ENCODE measurements at regions not wholly inside any gene's neighbourhood (a gene's known extent, or its start where the extent isn't known, plus 50 kb on each side); places are given as distances from the start of the nearest gene placed in this dataset.

DNA sequence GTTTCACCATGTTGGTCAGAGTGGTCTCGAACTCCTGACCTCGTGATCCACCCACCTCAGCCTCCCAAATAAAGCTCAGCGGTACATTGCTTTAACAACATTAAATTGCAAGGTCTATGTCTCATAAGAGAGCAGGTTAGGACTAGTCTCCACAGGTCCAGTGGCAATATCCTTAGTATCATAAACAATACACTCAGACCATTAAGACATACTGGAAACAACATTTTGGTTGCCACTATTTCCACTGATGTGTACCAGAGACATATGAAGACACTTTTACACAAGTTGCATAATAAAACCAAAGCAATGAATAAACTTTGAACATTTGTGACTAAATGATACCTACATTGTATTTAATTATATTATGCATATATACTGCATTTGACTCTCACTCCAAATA lies 1130.0 kb downstream of the TSN start:
- Histone ChIP-seq H3K4me3 (no peak overlapping the region), H3K4me1 (no peaks in the 10 kb centered on the region), H3K9me3 (no peaks in the 10 kb centered on the region), H3K27ac (no peak overlapping the region), H3K36me3 (no peaks in the 10 kb centered on the region), H3K27me3 (no peaks in the 10 kb centered on the region)
- no peak for ATAC-seq
- TF ChIP-seq POLR2A (IDR thresholded peaks at IDR 0.05) (no peak), CTCF (IDR thresholded peaks at IDR 0.05) (no peak), POLR2AphosphoS5 (IDR thresholded peaks at IDR 0.05) (no peak), EP300 (IDR thresholded peaks at IDR 0.05) (no peak)
- WGBS, 2 donors (ENCODE audit: low coverage in 1 of 2): 83 to 88% methylated on average over 1 to 3 of the region's 3 CpGs

DNA sequence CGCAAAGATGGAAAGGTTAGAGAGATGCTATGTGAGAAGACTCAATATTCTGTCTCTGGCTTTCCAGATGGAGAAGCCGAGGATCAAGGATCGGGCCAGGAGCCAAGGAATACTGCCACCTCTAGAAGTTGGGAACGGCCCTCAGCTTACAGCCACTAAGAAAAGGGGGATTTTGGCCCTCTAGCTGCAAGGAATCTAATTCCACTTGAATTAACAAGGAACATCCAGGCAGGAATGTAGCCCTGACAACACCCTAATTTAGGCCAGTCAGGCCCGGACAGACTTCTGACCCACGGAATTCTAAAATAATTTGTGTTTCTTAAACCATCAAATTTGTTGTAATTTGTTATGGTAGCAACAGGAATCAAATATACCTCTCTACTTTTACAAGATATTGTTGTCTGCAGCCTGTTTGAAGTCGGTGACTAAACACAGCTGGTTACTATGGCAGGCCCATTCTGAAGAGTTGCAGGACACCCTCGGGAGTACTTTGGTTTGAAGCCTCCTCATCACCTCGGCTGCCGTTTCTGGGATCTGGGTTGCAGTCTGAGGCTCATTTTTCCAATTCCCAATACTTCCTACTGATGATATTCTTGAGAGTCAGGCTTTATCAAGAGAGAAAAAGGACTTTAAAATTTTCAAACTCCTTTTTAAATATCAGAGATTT lies 1131.2 kb downstream of the TSN start:
- Histone ChIP-seq H3K4me3 (no peak overlapping the region), H3K27me3 (no peaks in the 10 kb centered on the region), H3K9me3 (no peaks in the 10 kb centered on the region), H3K27ac (no peak overlapping the region), H3K36me3 (no peaks in the 10 kb centered on the region), H3K4me1 (no peaks in the 10 kb centered on the region)
- ATAC-seq: no peak
- 25 to 33% methylated on average over 6 to 10 of the region's 10 CpGs for WGBS, 2 donors (ENCODE audit: low coverage in 1 of 2)
- TF ChIP-seq EP300 (IDR thresholded peaks at IDR 0.05) (no peak), CTCF (IDR thresholded peaks at IDR 0.05) (no peak), POLR2A (IDR thresholded peaks at IDR 0.05) (no peak), POLR2AphosphoS5 (IDR thresholded peaks at IDR 0.05) (no peak)

DNA sequence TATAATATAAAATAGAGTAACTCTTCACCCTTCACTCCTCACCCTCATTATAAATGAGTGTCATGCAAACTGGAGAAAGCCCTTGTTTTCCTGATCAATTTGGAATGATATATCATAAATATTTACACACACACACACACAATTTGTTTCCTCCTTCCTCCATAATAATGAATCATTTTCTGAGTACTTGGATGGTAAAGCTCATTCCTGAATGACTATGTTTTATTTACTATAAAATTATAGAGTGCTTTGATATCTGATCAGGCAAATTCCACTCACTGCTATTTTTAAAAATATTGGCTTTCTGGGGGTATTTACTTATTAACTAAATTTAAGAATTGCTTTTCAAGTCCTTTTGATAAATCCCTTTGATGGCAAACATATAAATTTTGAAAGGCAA lies 1125.5 kb upstream of the CNTNAP5 start:
- TF ChIP-seq CTCF (IDR thresholded peaks at IDR 0.05): no peak
- TF ChIP-seq POLR2AphosphoS5 (IDR thresholded peaks at IDR 0.05): no peak
- no peak for TF ChIP-seq POLR2A (IDR thresholded peaks at IDR 0.05)
- TF ChIP-seq EP300 (IDR thresholded peaks at IDR 0.05): no peak
- Histone ChIP-seq H3K27ac (no peak overlapping the region), H3K4me3 (no peak overlapping the region), H3K36me3 (no peaks in the 10 kb centered on the region), H3K27me3 (no peaks in the 10 kb centered on the region), H3K9me3 (no peaks in the 10 kb centered on the region), H3K4me1 (no peaks in the 10 kb centered on the region)
- ATAC-seq: no peak

DNA sequence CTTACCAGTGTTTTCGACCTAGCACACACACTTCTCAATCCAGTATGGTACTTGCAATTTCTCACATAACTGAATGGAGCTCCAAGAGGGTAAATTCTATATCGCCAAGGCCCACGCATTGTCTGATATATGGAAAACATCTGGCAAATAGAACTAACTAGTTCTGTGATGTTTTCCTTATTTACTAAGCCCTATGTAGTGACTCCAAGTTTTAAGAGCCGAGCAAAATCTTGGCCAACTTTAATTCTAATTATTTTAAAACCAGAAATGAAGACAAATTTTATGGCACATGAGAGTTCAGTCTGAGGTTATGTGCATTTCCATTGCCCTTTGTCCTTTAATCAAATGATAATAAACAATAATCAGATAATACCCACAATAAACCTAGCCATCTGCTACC lies 1119.7 kb upstream of the CNTNAP5 start:
- no peaks in the 10 kb centered on the region for H3K9me3 ChIP-seq
- 61 to 65% methylated on average over 3 to 4 of the region's 4 CpGs for WGBS, 2 donors (ENCODE audit: low coverage in 1 of 2)
- H3K4me1 ChIP-seq: no peaks in the 10 kb centered on the region
- no peak overlapping the region for H3K27ac ChIP-seq
- no peak for ATAC-seq
- TF ChIP-seq POLR2AphosphoS5 (IDR thresholded peaks at IDR 0.05) (no peak), EP300 (IDR thresholded peaks at IDR 0.05) (no peak), CTCF (IDR thresholded peaks at IDR 0.05) (no peak), POLR2A (IDR thresholded peaks at IDR 0.05) (no peak)
- no peak overlapping the region for H3K4me3 ChIP-seq
- H3K27me3 ChIP-seq: no peaks in the 10 kb centered on the region
- no peaks in the 10 kb centered on the region for H3K36me3 ChIP-seq

- no peak for ATAC-seq
- Histone ChIP-seq H3K27ac (no peak overlapping the region), H3K9me3 (no peaks in the 10 kb centered on the region), H3K4me3 (no peak overlapping the region), H3K27me3 (no peaks in the 10 kb centered on the region), H3K36me3 (no peaks in the 10 kb centered on the region), H3K4me1 (no peaks in the 10 kb centered on the region)
- WGBS, 2 donors (ENCODE audit: low coverage in 1 of 2): 83 to 100% methylated on average over 1 of the region's 1 CpG
- TF ChIP-seq EP300 (IDR thresholded peaks at IDR 0.05) (no peak), POLR2A (IDR thresholded peaks at IDR 0.05) (no peak), POLR2AphosphoS5 (IDR thresholded peaks at IDR 0.05) (no peak), CTCF (IDR thresholded peaks at IDR 0.05) (no peak)
Observed at GRCh38 chr2:122908159-122908558, 1116.9 kb upstream of the CNTNAP5 start.

Data from gastroesophageal sphincter (tissue), 4 donors.